ENCODE measurements at regions not wholly inside any gene's neighbourhood (a gene's known extent, or its start where the extent isn't known, plus 50 kb on each side); places are given as distances from the start of the nearest gene placed in this dataset.

DNA sequence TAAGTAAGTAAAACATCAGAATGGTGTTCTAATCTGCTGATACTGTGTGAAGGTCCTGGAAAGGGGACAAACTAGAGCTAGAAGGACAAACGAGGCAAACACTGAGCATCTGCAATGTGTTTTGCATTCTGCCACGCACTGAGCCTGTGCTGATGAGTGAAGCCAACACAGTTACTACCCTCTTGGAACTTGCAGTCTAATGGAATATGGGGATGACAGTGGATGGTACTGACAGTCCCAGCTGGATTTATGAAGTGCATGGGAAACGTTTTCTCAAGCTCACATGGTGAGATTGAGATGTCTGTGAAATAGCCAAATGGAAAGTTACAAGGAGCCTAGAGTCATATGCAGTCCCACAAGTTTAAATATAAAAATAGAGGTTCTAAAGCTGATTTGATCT is 86.6 kb downstream of the FOXB1 start:
- Histone ChIP-seq H3K9me3 (ENCODE audit: low read depth) (no peaks in the 10 kb centered on the region), H4K20me1 (ENCODE audit: insufficient read depth, poor library complexity, severe bottlenecking) (no peaks in the 10 kb centered on the region), H3K4me2 (no peak overlapping the region), H3K9me2 (replicated peaks; ENCODE audit: insufficient read depth) (no peaks in the 10 kb centered on the region), H3K4me3 (no peak overlapping the region), H3K27me3 (peaks cover 16% of the 10 kb centered on the region), H3K36me3 (replicated peaks; ENCODE audit: insufficient read depth, low read depth) (no peaks in the 10 kb centered on the region), H2AFZ (no peak overlapping the region), H3K79me2 (no peaks in the 10 kb centered on the region), H3K27ac (peak overlapping the region; percentile 2), H3K4me1 (ENCODE audit: insufficient read depth) (peaks cover 4% of the 10 kb centered on the region)
- no peak for DNase-seq (ENCODE audit: low spot score)
- TF ChIP-seq EZH2 (IDR thresholded peaks at IDR 0.05; ENCODE audit: borderline replicate concordance) (no peak), EZH2phosphoT487 (IDR thresholded peaks at IDR 0.05; ENCODE audit: low read depth, severe bottlenecking, unreplicated experiment) (no peak)
- TF ChIP-seq, protein P1, sequence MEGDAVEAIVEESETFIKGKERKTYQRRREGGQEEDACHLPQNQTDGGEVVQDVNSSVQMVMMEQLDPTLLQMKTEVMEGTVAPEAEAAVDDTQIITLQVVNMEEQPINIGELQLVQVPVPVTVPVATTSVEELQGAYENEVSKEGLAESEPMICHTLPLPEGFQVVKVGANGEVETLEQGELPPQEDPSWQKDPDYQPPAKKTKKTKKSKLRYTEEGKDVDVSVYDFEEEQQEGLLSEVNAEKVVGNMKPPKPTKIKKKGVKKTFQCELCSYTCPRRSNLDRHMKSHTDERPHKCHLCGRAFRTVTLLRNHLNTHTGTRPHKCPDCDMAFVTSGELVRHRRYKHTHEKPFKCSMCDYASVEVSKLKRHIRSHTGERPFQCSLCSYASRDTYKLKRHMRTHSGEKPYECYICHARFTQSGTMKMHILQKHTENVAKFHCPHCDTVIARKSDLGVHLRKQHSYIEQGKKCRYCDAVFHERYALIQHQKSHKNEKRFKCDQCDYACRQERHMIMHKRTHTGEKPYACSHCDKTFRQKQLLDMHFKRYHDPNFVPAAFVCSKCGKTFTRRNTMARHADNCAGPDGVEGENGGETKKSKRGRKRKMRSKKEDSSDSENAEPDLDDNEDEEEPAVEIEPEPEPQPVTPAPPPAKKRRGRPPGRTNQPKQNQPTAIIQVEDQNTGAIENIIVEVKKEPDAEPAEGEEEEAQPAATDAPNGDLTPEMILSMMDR (IDR thresholded peaks at IDR 0.05; ENCODE audit: poor library complexity): no peak
- WGBS (ENCODE audit: low lambda C conversion rate, missing lambda C conversion rate): 72% methylated on average over 3 of the region's 3 CpGs

DNA sequence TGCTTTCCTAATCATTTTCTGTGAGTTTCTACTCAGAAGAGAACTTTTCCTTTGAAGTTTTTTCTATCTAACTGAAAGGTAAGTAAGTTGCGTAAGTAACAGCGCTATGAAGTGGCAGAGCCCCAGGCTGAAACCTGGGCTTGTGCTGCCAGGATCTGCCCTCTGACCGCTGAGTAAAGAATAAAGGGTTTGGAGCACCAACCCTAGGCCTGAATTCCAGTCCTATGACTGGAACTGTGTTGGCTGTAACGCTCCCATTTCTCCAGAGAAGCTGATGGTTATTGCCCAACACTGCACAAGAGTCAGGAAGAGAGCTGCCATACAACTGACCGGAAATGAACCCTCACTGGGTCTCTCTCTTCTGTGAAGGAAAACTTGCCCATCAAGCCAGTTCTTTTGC is 87.0 kb downstream of the FOXB1 start:
- peaks cover 4% of the 10 kb centered on the region for H3K4me1 ChIP-seq (ENCODE audit: insufficient read depth)
- no peak overlapping the region for H2AFZ ChIP-seq
- H3K9me2 ChIP-seq (replicated peaks; ENCODE audit: insufficient read depth): no peaks in the 10 kb centered on the region
- peaks cover 16% of the 10 kb centered on the region for H3K27me3 ChIP-seq
- DNase-seq (ENCODE audit: low spot score): peak; percentile 67
- TF ChIP-seq EZH2 (IDR thresholded peaks at IDR 0.05; ENCODE audit: borderline replicate concordance): no peak
- TF ChIP-seq EZH2phosphoT487 (IDR thresholded peaks at IDR 0.05; ENCODE audit: low read depth, severe bottlenecking, unreplicated experiment): no peak
- TF ChIP-seq, protein P1 (IDR thresholded peaks at IDR 0.05; ENCODE audit: poor library complexity): no peak
- H4K20me1 ChIP-seq (ENCODE audit: insufficient read depth, poor library complexity, severe bottlenecking): no peaks in the 10 kb centered on the region
- WGBS (ENCODE audit: low lambda C conversion rate, missing lambda C conversion rate): 56% methylated on average over 5 of the region's 5 CpGs
- no peaks in the 10 kb centered on the region for H3K9me3 ChIP-seq (ENCODE audit: low read depth)
- no peak overlapping the region for H3K4me3 ChIP-seq
- H3K36me3 ChIP-seq (replicated peaks; ENCODE audit: insufficient read depth, low read depth): no peaks in the 10 kb centered on the region
- H3K27ac ChIP-seq: peak overlapping the region; percentile 34
- H3K4me2 ChIP-seq: no peak overlapping the region
- no peaks in the 10 kb centered on the region for H3K79me2 ChIP-seq

DNA sequence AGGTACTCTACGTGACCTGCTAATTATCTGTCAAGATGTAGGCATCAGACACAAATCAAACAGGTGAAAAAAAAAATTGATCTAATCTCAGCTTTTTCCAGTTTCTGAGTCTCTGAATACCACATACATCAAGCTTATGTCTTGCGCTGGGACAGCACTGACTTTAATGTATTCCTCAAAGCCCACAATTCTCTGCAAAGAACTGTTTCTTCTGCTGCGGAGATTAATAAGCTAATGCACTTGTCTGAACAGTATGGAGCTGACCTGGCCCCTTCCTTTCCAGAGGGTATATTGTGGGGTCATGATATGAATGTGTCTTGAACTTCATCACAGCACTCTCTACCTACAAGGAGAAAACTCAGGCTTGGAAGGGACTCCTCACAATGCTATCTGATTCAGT is 87.8 kb downstream of the FOXB1 start:
- H3K27ac ChIP-seq: peak overlapping the region; percentile 34
- peaks cover 4% of the 10 kb centered on the region for H3K4me1 ChIP-seq (ENCODE audit: insufficient read depth)
- H3K27me3 ChIP-seq: peaks cover 16% of the 10 kb centered on the region
- 79% methylated on average over 3 of the region's 3 CpGs for WGBS (ENCODE audit: low lambda C conversion rate, missing lambda C conversion rate)
- no peak overlapping the region for H3K4me3 ChIP-seq
- H3K4me2 ChIP-seq: no peak overlapping the region
- H3K9me3 ChIP-seq (ENCODE audit: low read depth): no peaks in the 10 kb centered on the region
- no peak overlapping the region for H2AFZ ChIP-seq
- H4K20me1 ChIP-seq (ENCODE audit: insufficient read depth, poor library complexity, severe bottlenecking): no peaks in the 10 kb centered on the region
- no peaks in the 10 kb centered on the region for H3K9me2 ChIP-seq (replicated peaks; ENCODE audit: insufficient read depth)
- no peaks in the 10 kb centered on the region for H3K79me2 ChIP-seq
- DNase-seq (ENCODE audit: low spot score): no peak
- H3K36me3 ChIP-seq (replicated peaks; ENCODE audit: insufficient read depth, low read depth): no peaks in the 10 kb centered on the region
- TF ChIP-seq, protein P1 (IDR thresholded peaks at IDR 0.05; ENCODE audit: poor library complexity): no peak
- no peak for TF ChIP-seq EZH2phosphoT487 (IDR thresholded peaks at IDR 0.05; ENCODE audit: low read depth, severe bottlenecking, unreplicated experiment)
- no peak for TF ChIP-seq EZH2 (IDR thresholded peaks at IDR 0.05; ENCODE audit: borderline replicate concordance)

Data from hepatocyte (in vitro differentiated cells).